ENCODE measurements at regions not wholly inside any gene's neighbourhood (a gene's known extent, or its start where the extent isn't known, plus 50 kb on each side); places are given as distances from the start of the nearest gene placed in this dataset.
"Not testable (repeated sequence)": the region's sequence is repeated elsewhere in the genome, so short reads cannot be mapped to it uniquely, and the experiment has no call there.

- in situ Hi-C loops (cut with MboI; ENCODE audit: low sequenced_read_pairs), result no loop called here
Observed at GRCh38 chr6:141521440-141521839, 611.3 kb upstream of the GJE1 start.

DNA sequence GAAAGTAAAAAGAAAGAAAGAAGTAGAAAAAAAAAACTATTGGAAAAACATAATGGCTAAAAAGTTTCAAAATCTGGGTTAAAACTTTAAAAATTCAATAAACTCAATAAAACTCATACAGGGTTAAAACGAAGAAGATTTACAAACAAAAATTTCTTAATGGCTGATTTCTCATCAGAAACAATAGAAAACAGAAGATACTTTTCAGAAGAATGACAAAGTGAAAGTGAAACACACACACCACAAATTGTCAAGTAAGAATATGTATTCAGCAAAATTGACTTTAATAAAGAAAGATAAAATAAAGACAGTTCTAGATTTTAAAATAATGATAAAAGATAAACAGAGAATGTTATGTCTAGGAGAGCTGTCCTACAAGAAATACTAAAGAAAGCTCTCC lies 618.9 kb upstream of the GJE1 start:
- in situ Hi-C loops (cut with MboI; ENCODE audit: low sequenced_read_pairs), result no loop called here

DNA sequence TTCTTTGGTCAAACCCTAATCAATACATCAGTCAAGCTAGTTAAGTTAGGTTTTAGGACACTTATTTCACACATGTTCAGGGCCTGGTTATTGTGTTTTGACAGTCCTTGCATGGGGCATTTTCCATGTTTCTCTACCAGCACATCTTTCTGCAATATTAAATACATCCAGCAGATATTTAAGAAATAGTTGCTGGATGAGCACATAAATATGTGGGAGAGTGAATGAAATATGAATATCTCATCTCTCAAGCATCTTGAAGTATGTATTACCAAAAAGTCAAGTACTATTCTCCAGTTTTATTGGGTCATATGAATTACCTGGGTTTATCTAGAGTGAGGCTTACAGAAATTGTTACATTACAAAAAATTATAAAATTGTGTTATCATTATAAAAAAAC lies 621.9 kb upstream of the GJE1 start:
- in situ Hi-C loops (cut with MboI; ENCODE audit: low sequenced_read_pairs), result no loop called here

GRCh38 chr6:141506062-141506461 lies 626.7 kb upstream of the GJE1 start:
- in situ Hi-C loops (cut with MboI; ENCODE audit: low sequenced_read_pairs), result not testable (repeated sequence)

GRCh38 chr6:141504318-141504717 lies 628.4 kb upstream of the GJE1 start:
- in situ Hi-C loops (cut with MboI; ENCODE audit: low sequenced_read_pairs), result not testable (repeated sequence)

- in situ Hi-C loops (cut with MboI; ENCODE audit: low sequenced_read_pairs), result no loop called here
Observed at GRCh38 chr6:141501616-141502015, 631.1 kb upstream of the GJE1 start.

GRCh38 chr6:141498977-141499376 lies 633.7 kb upstream of the GJE1 start:
- in situ Hi-C loops (cut with MboI; ENCODE audit: low sequenced_read_pairs), result no loop called here

GRCh38 chr6:141492521-141493284 lies 640.0 kb upstream of the GJE1 start:
- in situ Hi-C loops (cut with MboI; ENCODE audit: low sequenced_read_pairs), result no loop called here

GRCh38 chr6:141491684-141492083 lies 641.0 kb upstream of the GJE1 start:
- in situ Hi-C loops (cut with MboI; ENCODE audit: low sequenced_read_pairs), result no loop called here

DNA sequence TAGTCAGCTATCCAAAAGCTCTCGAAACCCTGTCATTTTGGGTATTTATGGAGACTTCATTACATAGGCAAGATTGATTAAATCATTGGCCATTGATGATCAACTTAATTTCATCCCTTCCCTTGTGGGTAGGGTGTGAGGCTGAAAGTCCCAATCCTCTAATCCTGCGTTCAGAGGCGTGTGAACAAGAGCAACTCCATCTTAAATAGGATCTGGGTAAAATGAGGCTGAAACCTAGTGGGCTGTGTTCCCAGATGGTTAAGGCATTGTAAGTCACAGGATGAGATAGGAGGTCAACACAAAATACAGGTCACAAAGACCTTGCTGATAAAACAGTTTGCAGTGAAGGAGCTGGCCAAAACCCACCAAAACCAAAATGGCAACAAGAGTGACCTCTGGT lies 641.7 kb upstream of the GJE1 start:
- in situ Hi-C loops (cut with MboI; ENCODE audit: low sequenced_read_pairs), result no loop called here

- in situ Hi-C loops (cut with MboI; ENCODE audit: low sequenced_read_pairs), result no loop called here
Observed at GRCh38 chr6:141488488-141488887, 644.2 kb upstream of the GJE1 start.

GRCh38 chr6:141486942-141487341 lies 645.8 kb upstream of the GJE1 start:
- in situ Hi-C loops (cut with MboI; ENCODE audit: low sequenced_read_pairs), result no loop called here

- in situ Hi-C loops (cut with MboI; ENCODE audit: low sequenced_read_pairs), result no loop called here
Observed at GRCh38 chr6:141484711-141485110, 648.0 kb upstream of the GJE1 start.

DNA sequence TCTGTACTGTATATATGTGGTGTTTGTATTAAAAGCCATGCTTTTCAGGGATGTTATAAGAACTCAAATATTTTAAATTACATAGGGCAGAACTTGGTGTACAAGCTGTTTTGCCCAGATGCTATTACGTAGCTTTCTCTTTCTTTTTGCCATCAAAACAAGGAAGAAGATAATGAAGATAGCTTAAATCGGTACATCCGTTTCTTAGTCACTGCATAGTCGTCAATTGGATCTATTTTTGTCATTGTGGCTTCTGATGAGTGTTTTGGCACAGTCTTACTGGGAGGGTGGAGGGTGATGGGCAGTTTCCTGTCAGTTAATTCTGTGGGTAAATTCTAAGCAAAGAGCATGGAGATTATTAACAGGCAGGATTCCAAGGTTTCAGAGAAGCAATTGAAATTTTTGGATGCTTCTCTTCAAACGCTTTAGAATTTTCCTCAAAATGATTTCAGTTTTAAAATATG lies 649.1 kb upstream of the GJE1 start:
- in situ Hi-C loops (cut with MboI; ENCODE audit: low sequenced_read_pairs), result no loop called here

GRCh38 chr6:141482796-141483597 lies 649.7 kb upstream of the GJE1 start:
- in situ Hi-C loops (cut with MboI; ENCODE audit: low sequenced_read_pairs), result no loop called here

DNA sequence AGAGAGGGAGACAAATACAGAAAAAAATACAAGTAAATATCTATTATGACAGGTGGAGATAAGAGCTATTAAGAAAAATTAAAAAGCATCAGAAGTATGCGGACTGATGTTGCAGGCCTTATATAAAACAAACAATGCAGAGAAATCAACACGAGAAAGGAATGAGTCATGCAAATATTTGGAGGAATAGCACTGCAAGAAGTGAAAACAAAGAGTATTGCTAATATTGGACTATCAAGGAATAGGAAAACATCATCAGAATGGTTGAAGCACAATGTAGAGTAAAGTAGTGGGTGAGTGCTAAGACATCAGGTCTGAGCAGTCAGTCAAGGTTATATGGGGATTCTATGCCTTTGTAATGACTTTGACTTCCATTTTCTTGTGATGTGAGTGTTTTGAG lies 657.5 kb upstream of the GJE1 start:
- in situ Hi-C loops (cut with MboI; ENCODE audit: low sequenced_read_pairs), result no loop called here

DNA sequence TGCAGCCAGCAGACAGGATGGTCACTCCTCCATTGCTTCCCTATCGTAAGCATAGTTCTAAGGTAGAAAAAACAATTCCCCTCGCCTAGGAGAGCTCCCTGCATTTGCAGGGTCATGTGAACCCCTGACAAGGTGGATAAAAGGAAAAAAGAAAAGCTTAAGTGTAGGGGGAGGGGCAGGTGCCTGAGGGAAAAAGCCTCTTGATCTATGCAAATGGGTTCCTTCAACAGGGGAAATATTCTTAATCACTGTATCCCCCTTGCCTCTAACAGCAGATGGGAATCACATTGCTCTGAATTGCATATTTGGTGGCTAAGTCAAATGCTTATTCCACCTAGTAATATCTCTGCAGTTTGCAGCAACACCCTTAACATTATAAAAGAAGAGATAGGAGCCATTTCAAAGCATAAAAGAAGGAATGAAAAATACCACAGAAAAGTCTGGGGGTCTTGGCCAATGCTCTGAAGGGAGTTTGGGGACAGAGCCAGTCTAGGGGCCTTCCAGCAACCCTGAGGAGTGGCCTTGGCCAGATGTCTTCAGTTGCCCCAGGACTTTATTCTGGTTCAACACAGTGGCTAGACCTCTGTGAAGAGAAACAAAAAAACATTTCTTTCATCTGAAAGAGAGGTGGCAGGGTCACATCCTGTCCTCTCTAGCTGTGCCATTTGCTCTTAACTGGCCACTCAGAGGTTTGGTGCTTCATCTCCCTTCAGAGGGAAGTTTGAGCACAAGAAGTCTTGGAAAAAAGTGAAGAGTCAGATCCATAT lies 660.4 kb upstream of the GJE1 start:
- in situ Hi-C loops (cut with MboI; ENCODE audit: low sequenced_read_pairs), result no loop called here

GRCh38 chr6:141470810-141471209 lies 661.9 kb upstream of the GJE1 start:
- in situ Hi-C loops (cut with MboI; ENCODE audit: low sequenced_read_pairs), result no loop called here

DNA sequence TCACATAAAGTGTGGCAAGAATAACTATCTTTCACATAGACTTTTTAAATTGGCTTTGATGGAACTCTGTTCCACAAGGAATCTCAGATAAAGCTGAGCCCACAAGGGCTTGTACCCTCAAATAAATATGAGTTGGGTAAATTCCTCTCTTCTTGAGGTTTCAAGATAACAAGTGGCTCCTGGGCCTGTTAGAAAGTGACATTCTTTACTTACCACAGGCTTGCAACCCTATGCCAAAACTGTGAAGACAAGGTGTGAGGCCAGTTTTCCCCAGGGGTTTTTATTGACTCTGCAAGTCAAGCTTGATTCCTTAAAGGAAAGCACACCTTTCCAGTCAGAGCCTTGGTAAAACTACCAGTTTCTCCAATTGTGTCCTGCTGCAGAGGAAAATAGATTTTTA lies 664.8 kb upstream of the GJE1 start:
- in situ Hi-C loops (cut with MboI; ENCODE audit: low sequenced_read_pairs), result no loop called here

- in situ Hi-C loops (cut with MboI; ENCODE audit: low sequenced_read_pairs), result no loop called here
Observed at GRCh38 chr6:141467041-141467440, 665.7 kb upstream of the GJE1 start.

- in situ Hi-C loops (cut with MboI; ENCODE audit: low sequenced_read_pairs), result no loop called here
Observed at GRCh38 chr6:141464896-141465295, 667.8 kb upstream of the GJE1 start.

Measured in HL-60/S4 treated with retinoic acid at 250 ng/mL for 4 days and 3 days (cell line).